Adrenal gland (tissue), 5 donors: ENCODE measurements at regions not wholly inside any gene's neighbourhood (a gene's known extent, or its start where the extent isn't known, plus 50 kb on each side); places are given as distances from the start of the nearest gene placed in this dataset.

Experiments
- POLR2A ChIP-seq, 2 donors: fragments of 450-650 bp; IDR thresholded peaks; one replicate each; pipeline ENCODE4 v1.6.1; 2017; ENCODE audit warnings: antibody characterized with exemption in 2 of 2, mild to moderate bottlenecking in 2 of 2, moderate library complexity in 1 of 2
- TF ChIP-seq, protein P1 (sequence below), 6 experiments: fragments of 450-650 bp in 4 of 6; fragments of 200-600 bp in 2 of 6; sonication (generic) in 1 of 6; IDR thresholded peaks; 1 replicate in 5 of 6; 2 replicates in 1 of 6; pipeline versions ENCODE4 v1.5.1 to v1.8.0; 2016 to 2021; ENCODE audit warnings: antibody characterized with exemption in 6 of 6, mild to moderate bottlenecking in 2 of 6, moderate library complexity in 1 of 6
- donor health status: DM: no; HTN: no; CAD: no.

DNA sequence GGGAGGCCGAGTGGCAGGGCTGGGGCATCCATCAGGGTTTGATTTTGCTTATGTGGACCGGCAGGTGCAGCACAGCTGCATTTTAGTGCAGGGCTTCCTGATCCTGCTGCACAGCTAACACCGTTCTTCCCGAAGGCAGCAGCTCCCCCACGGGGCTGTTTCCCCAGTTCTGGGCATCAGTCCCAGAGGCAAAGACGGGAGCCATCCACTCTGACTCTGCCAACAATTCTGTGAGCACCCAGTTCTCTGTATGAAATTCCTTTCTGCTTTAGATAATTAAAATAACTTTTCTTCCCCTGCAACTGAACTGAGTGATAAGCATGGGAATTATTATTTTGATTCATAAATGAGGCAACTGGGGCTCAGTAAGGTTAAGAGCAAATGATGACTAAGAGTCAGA lies 262.9 kb upstream of the ATP10A start:
- TF ChIP-seq, protein P1, sequence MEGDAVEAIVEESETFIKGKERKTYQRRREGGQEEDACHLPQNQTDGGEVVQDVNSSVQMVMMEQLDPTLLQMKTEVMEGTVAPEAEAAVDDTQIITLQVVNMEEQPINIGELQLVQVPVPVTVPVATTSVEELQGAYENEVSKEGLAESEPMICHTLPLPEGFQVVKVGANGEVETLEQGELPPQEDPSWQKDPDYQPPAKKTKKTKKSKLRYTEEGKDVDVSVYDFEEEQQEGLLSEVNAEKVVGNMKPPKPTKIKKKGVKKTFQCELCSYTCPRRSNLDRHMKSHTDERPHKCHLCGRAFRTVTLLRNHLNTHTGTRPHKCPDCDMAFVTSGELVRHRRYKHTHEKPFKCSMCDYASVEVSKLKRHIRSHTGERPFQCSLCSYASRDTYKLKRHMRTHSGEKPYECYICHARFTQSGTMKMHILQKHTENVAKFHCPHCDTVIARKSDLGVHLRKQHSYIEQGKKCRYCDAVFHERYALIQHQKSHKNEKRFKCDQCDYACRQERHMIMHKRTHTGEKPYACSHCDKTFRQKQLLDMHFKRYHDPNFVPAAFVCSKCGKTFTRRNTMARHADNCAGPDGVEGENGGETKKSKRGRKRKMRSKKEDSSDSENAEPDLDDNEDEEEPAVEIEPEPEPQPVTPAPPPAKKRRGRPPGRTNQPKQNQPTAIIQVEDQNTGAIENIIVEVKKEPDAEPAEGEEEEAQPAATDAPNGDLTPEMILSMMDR (IDR thresholded peaks at IDR 0.05) = no peak
- no peak for TF ChIP-seq POLR2A (IDR thresholded peaks at IDR 0.05)
